B cell (primary cell): ENCODE measurements at regions not wholly inside any gene's neighbourhood (a gene's known extent, or its start where the extent isn't known, plus 50 kb on each side); places are given as distances from the start of the nearest gene placed in this dataset.

Experiments
- ATAC-seq: fragments of 200-7000 bp; cut with Tn5 transposase; one replicate; pipeline ENCODE4 v1.10.0; 2021; ENCODE audit warnings: low read depth, mild to moderate bottlenecking, moderate number of reproducible peaks, moderate library complexity
- CTCF ChIA-PET: fragments of 350-600 bp; sonication (Branson Sonifier 250); formaldehyde crosslinking; loops from one replicate; lab custom pipeline; 2021; ENCODE audit warnings: antibody characterized with exemption, inconsistent platforms; lab: Charles Lee
- POLR2A ChIA-PET: fragments of 350-600 bp; sonication (Branson Sonifier 250); formaldehyde crosslinking; loops from one replicate; lab custom pipeline; 2021; ENCODE audit warnings: antibody characterized with exemption; lab: Charles Lee
- DNase-seq: peaks from one replicate; pipeline ENCODE4 v3.0.0; 2013
- H2AFZ ChIP-seq: 2 replicates; pipeline ENCODE4 v1.6.1; 2012; ENCODE audit warnings: mild to moderate bottlenecking, low read depth, low read length; ENCODE audit not compliant: insufficient read depth, poor library complexity, severe bottlenecking
- H3K27ac ChIP-seq, 2 donors: 1 replicate in 1 of 2; 2 replicates in 1 of 2; pipeline ENCODE4 v1.5.1; 2012 to 2013; ENCODE audit warnings: low read length in 2 of 2, mild to moderate bottlenecking in 2 of 2, moderate library complexity in 1 of 2
- H3K27me3 ChIP-seq, 4 experiments: fragments of 200-600 bp in 1 of 4; sonication (generic) in 1 of 4; replicated peaks in 1 of 4; 1 replicate in 2 of 4; 2 replicates in 2 of 4; pipeline versions ENCODE4 v1.6.1 to v1.7.0; 2013 to 2016; ENCODE audit warnings: low read length in 3 of 4, mild to moderate bottlenecking in 2 of 4, mixed read lengths in 1 of 4, moderate library complexity in 1 of 4; ENCODE audit not compliant: insufficient read depth in 4 of 4, control insufficient read depth in 3 of 4; ENCODE audit errors: control extremely low read depth in 1 of 4
- H3K36me3 ChIP-seq, 2 experiments: replicated peaks in 1 of 2; 1 replicate in 1 of 2; 2 replicates in 1 of 2; pipeline versions ENCODE4 v1.6.1 to v1.7.1; 2013; ENCODE audit warnings: low read length in 1 of 2; ENCODE audit not compliant: insufficient read depth in 2 of 2, control insufficient read depth in 1 of 2; ENCODE audit errors: control extremely low read depth in 1 of 2, extremely low read depth in 1 of 2
- H3K4me1 ChIP-seq, 2 donors: fragments of 200-600 bp in 1 of 2; sonication (generic) in 1 of 2; 1 replicate in 1 of 2; 2 replicates in 1 of 2; pipeline versions ENCODE4 v1.5.1 to v1.6.1; 2013 to 2017; ENCODE audit warnings: low read length in 2 of 2; ENCODE audit not compliant: control insufficient read depth in 2 of 2, insufficient read depth in 2 of 2
- H3K4me2 ChIP-seq: replicated peaks from 2 replicates; pipeline ENCODE3; 2012; ENCODE audit warnings: mild to moderate bottlenecking, low read depth, low read length; ENCODE audit not compliant: poor library complexity, severe bottlenecking
- H3K4me3 ChIP-seq, 5 experiments: fragments of 200-600 bp in 1 of 5; sonication (generic) in 1 of 5; 1 replicate in 3 of 5; 2 replicates in 2 of 5; pipeline versions ENCODE4 v1.5.1 to v1.7.0; 2011 to 2016; ENCODE audit warnings: low read length in 4 of 5, mild to moderate bottlenecking in 4 of 5, low read depth in 2 of 5, control low read depth in 1 of 5, moderate library complexity in 1 of 5; ENCODE audit not compliant: insufficient read depth in 1 of 5; ENCODE audit errors: control extremely low read depth in 1 of 5, extremely low read depth in 1 of 5
- H3K79me2 ChIP-seq: fragments of 200-600 bp; sonication (generic); one replicate; pipeline ENCODE4 v1.6.0; 2016; ENCODE audit warnings: low read length; ENCODE audit not compliant: control insufficient read depth, insufficient read depth
- H3K9ac ChIP-seq: fragments of 200-600 bp; sonication (generic); 2 replicates; pipeline ENCODE4 v1.6.1; 2017; ENCODE audit warnings: mild to moderate bottlenecking, low read length, moderate library complexity
- H3K9me3 ChIP-seq, 3 donors: one replicate each; pipeline versions ENCODE4 v1.6.1 to v1.7.1; 2013; ENCODE audit warnings: low read length in 2 of 3; ENCODE audit not compliant: control insufficient read depth in 2 of 3, insufficient read depth in 1 of 3; ENCODE audit errors: control extremely low read depth in 1 of 3
- H4K20me1 ChIP-seq: 2 replicates; pipeline ENCODE4 v1.6.0; 2012; ENCODE audit warnings: mild to moderate bottlenecking, low read length; ENCODE audit not compliant: insufficient read depth, control insufficient read depth, poor library complexity, severe bottlenecking
- H3K27ac Mint-ChIP-seq: one replicate; pipeline ENCODE4 v1.8.0; 2021; ENCODE audit warnings: mixed read lengths
- H3K27me3 Mint-ChIP-seq: one replicate; pipeline ENCODE4 v1.8.0; 2021; ENCODE audit warnings: mixed read lengths
- H3K4me1 Mint-ChIP-seq: one replicate; pipeline ENCODE4 v1.8.0; 2021; ENCODE audit warnings: mixed read lengths
- H3K4me3 Mint-ChIP-seq: one replicate; pipeline ENCODE4 v1.8.0; 2021; ENCODE audit warnings: mixed read lengths
- H3K9me3 Mint-ChIP-seq: one replicate; pipeline ENCODE4 v1.8.0; 2022; ENCODE audit warnings: mixed read lengths; ENCODE audit not compliant: insufficient read depth
- CTCF ChIP-seq: fragments of 200-600 bp; IDR thresholded peaks from one replicate; pipeline ENCODE4 v1.8.0; 2022; ENCODE audit warnings: antibody characterized with exemption, mild to moderate bottlenecking
- EZH2 ChIP-seq: IDR thresholded peaks from 2 replicates; pipeline ENCODE4 v1.6.1; 2012; ENCODE audit warnings: borderline replicate concordance, low read depth, mild to moderate bottlenecking, moderate library complexity, low read length; ENCODE audit not compliant: insufficient read depth, poor library complexity, severe bottlenecking
- WGBS: methylation state at CpG from one replicate; pipeline ENCODE4 v1.1.5; 2013; ENCODE audit warnings: missing lambda C conversion rate; ENCODE audit not compliant: insufficient coverage; 5-methylcytosine and 5-hydroxymethylcytosine counted together
- intact Hi-C: fragments of 100-400 bp; cut with micrococcal nuclease; formaldehyde crosslinking; loops from one replicate; pipeline ENCODE4 v1.10.0; 2022

- Mint-ChIP-seq H3K9me3 (no peaks in the 10 kb centered on the region), H3K4me1 (no peaks in the 10 kb centered on the region), H3K4me3 (no peak overlapping the region), H3K27me3 (peaks cover 29% of the 10 kb centered on the region), H3K27ac (no peak overlapping the region)
- no peak for DNase-seq
- no peak overlapping the region for H3K4me3 ChIP-seq
- 60% methylated on average over 1 of the region's 6 CpGs for WGBS
- no peak overlapping the region for H2AFZ ChIP-seq
- H3K79me2 ChIP-seq, result no peaks in the 10 kb centered on the region
- H3K4me1 ChIP-seq, result no peaks in the 10 kb centered on the region
- POLR2A ChIA-PET, result no interaction called here
- no peak overlapping the region for H3K4me2 ChIP-seq
- TF ChIP-seq EZH2 (no peak), CTCF (no peak)
- intact Hi-C loops, result no loop called here
- H3K27ac ChIP-seq, result no peak overlapping the region
- H4K20me1 ChIP-seq, result no peaks in the 10 kb centered on the region
- no peaks in the 10 kb centered on the region for H3K36me3 ChIP-seq
- no peak for ATAC-seq
- H3K9me3 ChIP-seq, result no peaks in the 10 kb centered on the region
- CTCF ChIA-PET, result no interaction called here
- peaks cover 0 to 2% (median 0%) of the 10 kb centered on the region in 4 experiments for H3K27me3 ChIP-seq
- no peak overlapping the region for H3K9ac ChIP-seq
Measured at GRCh38 chr9:90385146-90385545, 257.5 kb downstream of the DIRAS2 start.

- no peaks in the 10 kb centered on the region for H4K20me1 ChIP-seq
- no peak overlapping the region for H3K27ac Mint-ChIP-seq
- no peak overlapping the region for H2AFZ ChIP-seq
- ChIA-PET POLR2A (no interaction called here), CTCF (no interaction called here)
- TF ChIP-seq CTCF (no peak), EZH2 (no peak)
- peaks cover 0 to 5% (median 0%) of the 10 kb centered on the region in 4 experiments for H3K27me3 ChIP-seq
- H3K27ac ChIP-seq, result no peak overlapping the region
- H3K4me2 ChIP-seq, result no peak overlapping the region
- H3K4me1 Mint-ChIP-seq, result no peaks in the 10 kb centered on the region
- no peak overlapping the region for H3K4me3 ChIP-seq
- H3K4me1 ChIP-seq, result no peaks in the 10 kb centered on the region
- H3K9ac ChIP-seq, result no peak overlapping the region
- ATAC-seq, result no peak
- intact Hi-C loops, result no loop called here
- no peak overlapping the region for H3K4me3 Mint-ChIP-seq
- H3K36me3 ChIP-seq, result no peaks in the 10 kb centered on the region
- DNase-seq, result no peak
- H3K9me3 Mint-ChIP-seq, result no peaks in the 10 kb centered on the region
- H3K79me2 ChIP-seq, result no peaks in the 10 kb centered on the region
- WGBS, result 90% methylated on average over 4 of the region's 8 CpGs
- no peaks in the 10 kb centered on the region for H3K9me3 ChIP-seq
- peaks cover 11% of the 10 kb centered on the region for H3K27me3 Mint-ChIP-seq
Measured at GRCh38 chr9:90393365-90394152, 249.1 kb downstream of the DIRAS2 start.
